SKM-1 treated with dmso at 0.1 percent for 144 hours (cell line): ENCODE measurements at regions not wholly inside any gene's neighbourhood (a gene's known extent, or its start where the extent isn't known, plus 50 kb on each side); places are given as distances from the start of the nearest gene placed in this dataset.

Experiments
- DNase-seq: peaks from one replicate; lab custom pipeline; 2025; ENCODE audit not compliant: unreplicated experiment; lab: John Stamatoyannopoulos, UW

DNA sequence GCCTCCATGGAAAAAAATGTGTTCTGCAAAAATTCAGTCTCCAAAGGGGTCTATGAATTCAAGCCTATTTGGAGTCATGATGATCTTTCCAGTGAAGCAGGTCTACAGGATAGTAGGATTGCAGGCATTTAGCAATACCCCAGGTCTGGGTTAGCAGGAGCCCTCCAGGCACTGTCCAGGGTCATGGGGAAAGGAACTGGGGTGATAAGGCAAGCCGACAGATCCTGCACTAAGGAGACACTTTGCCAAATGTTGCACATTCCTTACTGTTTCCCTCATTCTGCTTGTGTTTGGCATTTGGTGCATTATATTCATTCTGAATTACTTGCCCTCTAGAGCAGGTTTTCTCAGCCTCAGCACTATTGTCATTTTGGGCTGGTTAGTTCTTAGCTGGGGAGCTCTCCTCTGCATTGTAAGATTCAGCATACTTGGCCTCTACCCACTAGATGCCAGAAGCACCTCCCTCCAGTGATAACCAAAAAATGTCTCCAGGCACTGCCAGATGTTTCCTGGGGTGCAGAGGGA is 333.3 kb upstream of the PLXNA2 start:
- DNase-seq = no peak

DNA sequence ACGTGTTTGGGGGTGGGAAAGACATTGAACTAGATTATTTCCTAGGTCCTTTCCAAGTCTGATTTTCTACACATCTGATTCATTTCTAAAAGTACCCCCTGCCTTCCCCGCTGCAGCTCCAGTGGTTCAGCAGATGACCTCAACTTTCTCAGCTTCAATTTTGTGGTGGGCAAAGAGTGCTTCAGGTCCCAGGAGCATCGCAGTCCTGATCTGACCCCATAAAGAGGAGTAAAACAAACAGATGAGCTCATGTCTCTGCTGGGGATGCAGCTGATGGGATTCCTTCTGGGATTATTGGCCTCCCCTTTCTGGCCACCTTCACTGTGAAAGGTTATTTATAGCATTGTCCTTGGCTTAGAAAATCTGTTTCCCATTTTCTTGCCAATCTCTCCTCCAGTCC is 337.0 kb upstream of the PLXNA2 start:
- DNase-seq = no peak

DNA sequence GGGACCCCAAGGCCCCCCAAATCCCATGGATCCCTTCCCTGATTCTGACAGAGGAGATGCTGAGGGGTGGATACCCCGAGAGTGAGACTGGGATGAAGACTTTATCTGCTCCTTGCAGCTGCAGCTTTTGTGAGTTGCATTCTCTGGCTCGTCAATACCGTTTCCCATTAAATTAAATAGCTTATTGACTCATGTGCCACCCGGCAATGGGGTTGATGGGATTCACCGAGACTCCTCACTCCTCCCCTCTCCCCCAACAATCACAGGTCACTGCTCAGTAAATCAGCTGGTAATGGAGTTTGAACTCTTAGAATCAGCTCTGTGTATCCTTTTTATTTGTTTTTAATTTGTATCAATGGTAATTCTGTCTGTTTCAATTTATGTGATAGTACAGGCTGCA is 337.5 kb upstream of the PLXNA2 start:
- no peak for DNase-seq

DNA sequence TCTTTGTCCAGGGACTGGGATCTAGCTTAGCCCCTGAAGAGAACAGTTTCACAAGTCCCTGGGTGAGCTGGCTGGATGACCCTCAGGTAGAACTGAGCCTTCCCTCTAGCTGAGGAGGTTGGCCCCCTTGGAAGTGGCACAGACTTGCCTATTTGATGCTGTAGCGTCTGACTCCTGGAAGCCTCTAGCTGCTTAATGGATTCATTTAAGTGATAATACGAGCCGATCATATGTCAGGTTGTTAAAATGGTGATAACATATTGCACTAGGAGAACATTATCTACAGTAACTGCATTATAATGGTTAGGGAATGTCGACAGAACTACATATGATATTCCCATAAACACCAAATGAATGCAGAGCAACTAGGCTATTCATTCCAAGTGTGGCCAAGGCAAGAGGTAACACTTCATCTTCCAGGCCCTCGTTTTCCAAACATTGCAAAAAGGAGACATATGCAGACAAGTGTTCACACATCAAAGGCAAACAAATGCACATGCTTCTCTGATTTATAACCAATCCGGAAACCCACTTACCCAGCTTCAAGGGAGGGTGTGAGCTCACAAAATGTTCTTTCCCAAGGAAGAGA is 340.1 kb upstream of the PLXNA2 start:
- DNase-seq = no peak

DNA sequence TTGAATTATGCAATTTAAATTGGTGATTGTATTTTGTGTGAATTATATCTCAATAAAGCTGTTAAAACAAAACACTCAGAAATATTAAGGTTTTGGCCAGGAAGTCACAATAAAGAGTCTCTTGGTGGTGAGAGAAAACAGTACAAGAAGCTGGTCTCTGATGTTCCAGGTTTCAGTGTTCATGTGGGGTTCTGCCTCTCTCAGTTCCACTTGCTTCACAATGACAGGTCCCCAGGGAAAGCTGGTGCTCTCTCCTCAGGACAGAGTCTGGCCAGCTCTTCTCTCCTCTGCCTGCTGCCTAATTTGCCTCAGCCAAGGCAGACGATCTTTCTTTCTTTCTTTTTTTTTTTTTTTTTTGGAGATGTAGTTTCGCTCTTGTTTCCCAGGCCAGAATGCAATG is 342.9 kb upstream of the PLXNA2 start:
- DNase-seq = no peak

DNA sequence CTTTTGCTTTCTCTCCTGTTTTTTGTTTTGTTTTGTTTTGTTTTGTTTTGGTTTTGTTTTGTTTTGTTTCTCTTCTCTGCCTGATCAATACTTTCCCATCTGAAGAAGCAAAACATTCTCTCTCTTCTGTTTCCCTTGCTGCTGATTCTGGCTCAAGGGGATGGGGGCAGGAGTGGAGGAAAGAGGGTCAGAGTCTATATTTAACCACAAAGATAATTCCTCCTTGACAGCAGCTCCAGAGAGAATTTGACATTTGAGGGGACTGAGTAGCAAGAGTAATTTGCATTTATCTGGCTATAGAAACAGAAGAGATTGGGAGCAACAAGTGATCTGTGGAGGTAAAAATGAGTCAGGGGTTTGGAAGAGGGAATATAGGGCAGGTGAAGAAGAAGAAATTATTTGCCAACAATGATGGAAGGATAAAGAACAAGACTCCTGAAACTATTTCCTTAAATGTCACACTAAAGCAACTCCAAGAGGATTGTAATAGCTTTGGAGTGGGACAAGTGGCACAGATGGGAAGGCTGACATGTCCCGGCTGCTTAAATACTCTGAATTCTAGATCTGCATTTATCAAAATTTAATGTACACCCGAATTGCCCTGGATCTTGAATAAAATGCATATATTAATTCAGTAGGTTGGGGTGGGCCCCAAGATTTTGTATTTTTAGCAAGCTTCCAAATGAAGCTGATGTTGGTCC is 349.3 kb upstream of the PLXNA2 start:
- DNase-seq = no peak

DNA sequence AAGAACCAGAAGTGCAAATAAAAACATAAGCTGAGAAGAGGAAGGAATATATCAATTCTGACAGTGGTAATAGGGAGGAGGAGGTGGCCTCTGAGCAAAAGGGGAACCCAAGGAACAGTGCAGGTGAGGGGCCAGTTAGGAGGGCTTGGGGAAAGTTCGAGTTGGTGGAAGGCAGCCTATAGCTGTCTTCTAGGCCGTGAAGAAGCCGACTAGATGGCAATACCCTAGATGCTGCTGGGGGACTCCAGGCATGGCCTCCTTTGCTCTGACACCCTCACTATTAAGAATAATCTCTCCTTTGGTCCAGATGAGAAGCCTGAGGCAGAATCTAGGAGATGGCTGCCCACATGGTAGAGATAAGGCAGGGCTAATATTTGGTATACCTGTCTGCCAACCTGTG is 351.1 kb upstream of the PLXNA2 start:
- DNase-seq = no peak

DNA sequence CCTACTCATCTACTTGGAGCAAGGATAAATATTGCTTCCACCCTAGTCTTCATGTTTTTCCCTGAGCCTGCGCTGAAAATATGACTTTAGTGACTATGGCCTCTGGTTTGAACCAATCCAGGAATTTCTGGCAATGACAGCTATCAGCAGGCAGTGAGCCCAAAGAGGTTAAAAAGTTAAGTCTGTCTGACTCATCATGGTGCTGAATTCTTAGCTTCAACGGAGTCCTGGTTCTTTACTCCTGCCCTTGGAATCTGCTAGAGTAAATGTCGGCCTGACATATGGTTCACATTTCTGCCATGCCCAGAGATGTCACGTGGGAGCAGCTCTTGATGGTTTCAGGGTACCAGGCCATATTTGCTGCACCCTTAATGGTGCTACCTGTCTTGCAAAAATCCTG is 351.6 kb upstream of the PLXNA2 start:
- no peak for DNase-seq

DNA sequence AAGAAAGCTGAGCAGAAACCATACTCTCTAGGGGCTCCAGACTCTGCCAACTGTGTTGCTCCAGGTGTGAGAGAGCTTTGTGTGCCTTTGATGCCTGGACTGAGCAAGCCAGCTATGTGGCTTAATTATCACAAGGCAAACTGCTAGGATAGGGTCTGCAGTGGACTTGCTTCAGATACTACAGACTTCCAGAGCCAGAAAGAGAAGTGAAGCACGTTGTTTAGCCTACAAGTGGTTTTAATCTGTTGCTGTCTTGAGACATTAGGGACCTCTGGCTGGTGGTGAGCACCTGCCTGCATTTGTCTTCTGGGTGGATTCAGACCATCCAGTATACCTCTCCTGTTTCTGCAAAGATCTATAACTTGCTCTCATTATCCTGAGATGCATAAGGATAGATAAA is 353.4 kb upstream of the PLXNA2 start:
- DNase-seq = no peak

DNA sequence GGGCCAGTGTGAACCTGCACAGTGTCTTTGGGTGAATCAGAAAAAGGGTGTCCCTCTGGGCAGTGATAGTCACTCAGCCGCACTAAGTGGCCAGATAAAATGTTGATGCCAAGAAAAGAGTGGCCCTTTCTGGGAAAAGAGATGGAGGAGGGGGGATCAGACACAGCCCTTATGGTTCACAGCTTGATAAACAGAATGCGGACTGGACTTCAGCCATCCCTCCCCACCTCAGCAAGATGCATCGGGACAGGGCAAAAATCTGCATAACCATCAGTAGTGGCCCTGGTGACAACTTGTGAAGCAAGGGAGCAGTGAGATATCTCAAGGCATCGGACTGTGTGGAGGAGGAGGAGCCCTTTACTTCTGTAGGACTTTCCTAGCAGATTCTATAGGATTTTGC is 353.8 kb upstream of the PLXNA2 start:
- DNase-seq = no peak

DNA sequence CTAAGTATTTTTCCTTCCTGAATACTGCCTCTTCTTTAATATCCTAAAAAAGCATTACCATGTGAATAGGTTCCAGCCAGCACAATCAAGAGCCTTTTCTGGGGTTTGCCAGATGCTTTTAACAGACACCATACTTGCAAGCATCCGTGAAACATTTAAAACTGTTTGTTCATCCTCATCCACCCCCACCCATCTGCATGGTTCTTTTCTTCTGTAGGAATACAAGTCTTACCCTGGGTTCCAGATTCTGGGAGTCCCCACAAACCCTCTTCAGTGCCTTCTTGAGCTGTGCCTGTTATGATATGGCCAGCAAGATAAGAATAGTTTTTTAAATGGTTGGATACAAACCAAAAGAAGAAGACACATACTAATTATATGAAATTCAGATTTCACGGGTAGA is 354.9 kb upstream of the PLXNA2 start:
- DNase-seq = no peak

DNA sequence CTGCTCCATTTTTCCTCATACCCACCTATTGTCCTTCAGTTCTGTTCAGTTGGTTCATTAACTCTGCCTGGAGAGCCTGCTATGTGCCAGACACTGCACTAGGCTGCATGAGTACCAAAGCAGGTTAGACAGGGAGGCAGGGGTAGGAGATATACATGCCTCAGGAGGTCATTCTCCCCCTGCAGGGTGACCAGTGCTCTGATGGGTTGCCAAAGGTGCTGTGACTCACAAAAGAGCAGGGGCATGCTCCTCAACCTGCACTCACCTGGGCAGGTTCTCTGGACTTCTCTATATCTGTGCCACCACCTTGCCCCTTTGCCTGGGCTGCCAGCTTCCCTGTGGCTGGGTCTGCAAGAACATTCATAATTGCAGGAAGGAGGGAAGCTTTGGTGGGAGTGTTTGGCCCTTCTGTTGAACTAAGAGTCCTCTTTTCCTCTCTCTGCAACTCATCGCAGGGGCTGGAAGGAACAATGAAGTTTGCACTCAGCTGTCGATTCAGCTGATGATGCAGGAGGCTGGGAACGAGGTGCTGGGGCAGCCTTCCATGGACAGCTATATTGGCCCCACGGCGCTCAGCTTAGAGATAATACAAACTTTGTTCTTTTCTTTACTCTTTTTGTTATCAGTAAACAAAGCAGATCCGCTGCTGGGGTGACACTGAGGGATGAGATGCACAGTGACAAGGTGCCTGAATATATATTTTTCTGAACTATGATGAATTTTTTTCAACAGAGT is 356.4 kb upstream of the PLXNA2 start:
- DNase-seq = no peak

DNA sequence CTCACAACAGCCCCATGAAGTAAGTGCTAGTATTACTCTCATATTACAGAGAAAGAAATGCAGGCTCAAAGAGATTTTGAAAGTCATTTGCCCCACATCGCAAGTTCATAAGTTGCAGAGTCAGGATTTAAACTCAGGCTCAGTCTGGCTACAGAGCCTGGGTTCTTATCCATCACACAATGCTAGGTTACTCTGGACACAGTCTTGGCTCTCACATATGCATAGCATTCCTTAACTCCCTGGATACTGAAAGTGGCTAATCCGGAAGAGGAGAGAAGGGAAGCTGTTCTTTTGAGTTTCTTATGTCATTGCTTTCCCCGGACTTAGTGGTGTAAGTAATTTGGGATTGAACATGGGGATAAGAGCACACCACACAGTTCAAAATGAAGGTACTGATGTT is 357.4 kb upstream of the PLXNA2 start:
- DNase-seq = no peak

DNA sequence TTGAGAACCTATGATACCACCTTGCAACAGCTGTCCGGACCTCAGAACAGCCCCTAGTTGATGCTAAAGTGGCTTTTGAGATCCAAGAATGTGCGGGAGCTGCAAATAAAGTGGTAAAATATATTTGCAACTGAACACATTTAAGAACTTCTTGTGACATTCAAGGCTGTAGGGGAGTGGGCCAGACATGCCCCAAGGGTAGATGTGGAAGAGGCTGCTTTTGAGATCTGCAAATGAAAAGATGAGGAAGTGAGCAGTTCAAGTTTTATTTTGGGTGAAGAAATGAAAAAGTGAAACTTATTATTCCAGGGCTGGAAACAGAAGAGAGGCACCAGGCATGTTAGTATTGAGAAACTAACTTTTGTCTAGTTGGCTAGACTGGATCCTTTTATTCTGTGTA is 359.5 kb upstream of the PLXNA2 start:
- DNase-seq = no peak

DNA sequence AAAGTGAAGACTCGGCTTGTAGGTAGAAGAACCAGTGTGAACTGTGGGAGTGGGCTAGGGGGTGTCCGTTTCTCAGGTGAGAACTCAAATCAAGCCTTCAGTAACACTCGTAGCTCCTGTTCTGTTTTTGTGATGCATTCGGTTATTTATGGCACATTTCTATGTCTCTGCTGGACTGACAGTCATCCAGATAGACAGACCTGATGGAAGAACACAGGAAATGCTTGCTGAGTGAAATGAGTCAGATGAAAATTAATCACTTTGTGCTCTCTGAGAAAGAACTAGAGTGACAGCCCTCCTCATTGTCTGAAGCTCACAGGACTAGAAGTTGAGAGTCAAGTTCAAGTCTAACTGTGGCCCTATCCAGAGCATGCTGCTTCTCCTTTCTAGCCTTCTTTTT is 360.1 kb upstream of the PLXNA2 start:
- no peak for DNase-seq

DNA sequence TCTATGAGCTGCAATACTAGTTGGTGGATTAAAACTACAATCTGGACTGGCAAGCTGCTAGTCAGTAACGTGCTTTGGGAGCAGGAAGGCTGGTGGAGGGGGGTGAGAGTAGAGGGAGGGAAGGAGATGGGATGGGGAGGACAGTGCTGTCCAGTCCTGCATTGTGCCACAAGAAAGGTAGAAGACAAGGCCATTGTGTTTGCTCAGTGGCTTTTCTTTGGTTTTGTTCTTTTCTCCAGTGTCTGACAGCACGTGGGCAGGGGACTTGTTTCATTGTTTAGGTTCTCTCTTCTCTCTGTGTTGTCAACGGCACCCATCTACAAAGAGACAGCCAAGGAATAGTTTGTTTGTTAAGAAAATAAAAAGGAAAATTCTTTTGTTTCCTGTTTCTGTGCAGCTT is 362.8 kb upstream of the PLXNA2 start:
- no peak for DNase-seq

DNA sequence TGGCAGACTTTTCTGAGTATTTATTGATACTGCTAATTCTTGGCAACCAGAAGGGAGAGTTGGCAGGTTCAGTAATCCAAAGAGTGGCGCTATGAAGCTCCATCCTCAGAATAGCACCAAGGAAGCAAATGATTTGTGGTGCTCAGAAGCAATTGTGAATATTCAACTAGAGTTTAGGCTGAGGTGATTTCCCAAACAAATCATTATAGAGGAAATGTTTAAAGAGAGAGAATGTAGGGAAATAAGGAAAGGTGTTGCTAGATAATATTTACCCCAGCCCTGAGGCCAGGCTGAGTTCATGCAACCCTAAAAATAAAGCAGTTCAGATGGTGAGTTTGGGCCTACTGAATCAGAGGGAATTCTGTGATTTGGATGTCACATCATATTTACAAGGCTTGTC is 363.4 kb upstream of the PLXNA2 start:
- no peak for DNase-seq

DNA sequence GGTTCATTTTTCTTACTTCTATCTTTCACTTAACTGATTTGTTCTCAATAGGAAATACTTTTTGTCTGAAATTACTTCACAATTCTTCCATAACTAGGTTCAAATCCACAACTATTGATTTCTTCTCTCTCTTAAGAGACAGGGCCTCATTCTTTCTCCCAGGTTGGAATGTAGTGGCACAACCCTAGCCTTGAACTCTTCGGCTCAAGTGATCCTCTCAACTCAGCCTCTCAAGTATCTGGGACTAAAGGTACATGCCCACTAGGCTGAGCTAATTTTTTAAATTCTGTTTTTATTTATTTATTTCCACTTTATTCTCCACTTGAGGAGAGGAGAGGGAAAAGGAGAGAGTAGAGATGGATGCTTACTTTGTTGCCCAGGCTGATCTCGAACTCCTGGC is 370.4 kb upstream of the PLXNA2 start:
- DNase-seq = no peak

DNA sequence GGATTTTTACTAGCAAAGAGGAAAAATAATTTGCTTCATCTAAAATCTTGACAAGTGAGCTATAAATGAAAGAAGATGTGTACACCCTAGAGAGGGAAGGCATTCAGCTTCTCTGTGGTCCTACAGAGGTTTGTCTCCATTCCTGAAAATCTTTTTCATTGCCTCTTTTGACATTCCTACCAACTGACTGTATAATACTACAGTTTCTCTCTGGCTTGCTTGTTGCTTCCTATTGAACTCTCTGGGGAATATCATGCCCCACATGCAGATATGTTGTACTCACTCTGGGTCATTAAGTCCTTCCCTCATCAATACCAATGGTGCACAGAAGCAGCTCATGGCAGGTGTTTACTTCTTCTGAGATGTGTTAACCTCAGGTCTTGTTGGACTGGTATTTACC is 371.2 kb upstream of the PLXNA2 start:
- DNase-seq = no peak

DNA sequence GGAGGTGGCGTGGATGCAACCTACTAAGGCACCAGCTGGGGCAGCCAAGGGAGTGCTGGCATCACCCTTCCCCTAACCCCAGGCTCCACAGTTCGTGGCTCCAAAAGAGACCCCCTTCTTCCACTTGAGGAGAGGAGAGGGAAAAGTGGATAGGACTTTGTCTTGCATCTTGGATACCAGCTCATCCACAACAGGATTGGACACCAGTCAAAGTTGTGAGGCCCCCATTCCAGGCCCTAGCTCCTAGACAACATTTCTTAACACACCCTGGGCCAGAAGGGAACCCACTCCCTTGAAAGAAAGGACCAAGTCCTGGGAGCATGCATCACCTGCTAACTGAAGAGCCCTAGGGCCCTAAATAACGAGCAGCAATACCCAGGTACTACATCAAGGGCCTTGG is 372.6 kb upstream of the PLXNA2 start:
- no peak for DNase-seq

DNA sequence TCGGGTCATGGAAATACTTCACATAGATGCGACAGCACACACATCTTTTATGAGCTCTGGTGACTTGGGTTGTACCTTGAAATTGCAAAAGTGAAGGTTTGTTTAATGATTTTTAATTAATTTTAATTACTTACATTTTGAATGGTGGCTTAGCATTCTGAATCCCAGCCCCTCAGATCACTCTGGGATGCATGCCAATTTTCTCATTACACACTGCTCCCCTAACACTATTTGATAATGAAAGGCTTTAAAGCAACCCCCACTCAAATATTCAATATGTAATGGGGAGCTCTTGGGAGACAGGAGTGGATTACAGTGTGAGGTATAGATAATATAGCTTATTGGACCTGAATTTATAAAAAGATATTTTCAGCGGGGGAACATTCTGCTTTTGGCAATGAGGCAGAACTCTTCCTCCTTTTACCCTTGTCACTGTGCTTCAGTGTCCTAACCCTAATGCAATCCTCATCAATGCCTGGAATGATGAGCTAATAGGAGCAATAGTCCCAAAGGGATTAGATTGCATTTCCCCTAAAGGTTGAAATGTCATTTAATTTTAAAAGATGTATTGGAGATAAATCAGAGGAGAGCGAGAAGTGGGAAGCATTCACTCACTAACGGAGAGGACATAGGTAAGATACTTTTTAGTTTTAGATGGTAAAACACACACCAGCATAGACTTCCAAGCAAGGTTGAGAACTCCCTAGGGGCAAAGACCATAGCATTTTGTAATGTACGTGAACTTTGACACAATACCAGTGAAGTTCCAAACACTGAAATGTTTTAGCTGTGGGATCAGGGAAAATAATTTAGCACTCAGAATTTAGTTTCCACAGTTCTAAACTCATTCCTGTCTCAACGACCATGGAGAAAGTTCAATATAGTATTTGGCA is 384.1 kb upstream of the PLXNA2 start:
- no peak for DNase-seq
